Neural cell (in vitro differentiated cells): ENCODE measurements at regions not wholly inside any gene's neighbourhood (a gene's known extent, or its start where the extent isn't known, plus 50 kb on each side); places are given as distances from the start of the nearest gene placed in this dataset.

Source experiments
- H2AFZ ChIP-seq: fragments of 200-600, 300-800 bp; sonication (generic), shearing (Covaris generic); 2 replicates; pipeline ENCODE4 v1.6.0; 2014; ENCODE audit warnings: low read depth, mild to moderate bottlenecking, antibody characterized with exemption, low read length, moderate library complexity
- H3F3A ChIP-seq: fragments of 200-600 bp; shearing (Covaris generic); 2 replicates; pipeline ENCODE4 v1.6.1; 2016; ENCODE audit warnings: mild to moderate bottlenecking, moderate library complexity, mixed read lengths, antibody characterized with exemption, low read length; ENCODE audit not compliant: insufficient read depth, poor library complexity, severe bottlenecking
- H3K27ac ChIP-seq: fragments of 200-600, 300-800 bp; sonication (generic), shearing (Covaris generic); 2 replicates; pipeline ENCODE4 v1.5.1; 2014; ENCODE audit warnings: mild to moderate bottlenecking, low read length, moderate library complexity
- H3K27me3 ChIP-seq: fragments of 300-800, 200-600 bp; sonication (generic), shearing (Covaris generic); 2 replicates; pipeline ENCODE4 v1.6.0; 2014; ENCODE audit warnings: mild to moderate bottlenecking, low read depth, low read length, moderate library complexity; ENCODE audit not compliant: insufficient read depth
- H3K36me3 ChIP-seq: fragments of 300-800, 200-600 bp; sonication (generic), shearing (Covaris generic); 2 replicates; pipeline ENCODE4 v1.5.1; 2014; ENCODE audit warnings: mild to moderate bottlenecking, antibody characterized with exemption, low read length, moderate library complexity; ENCODE audit not compliant: insufficient read depth
- H3K4me2 ChIP-seq: fragments of 300-800, 200-600 bp; sonication (generic), shearing (Covaris generic); 2 replicates; pipeline ENCODE4 v1.6.0; 2014; ENCODE audit warnings: mild to moderate bottlenecking, low read length
- H3K4me3 ChIP-seq: fragments of 300-800, 200-600 bp; sonication (generic), shearing (Covaris generic); 2 replicates; pipeline ENCODE4 v1.5.1; 2014; ENCODE audit warnings: mild to moderate bottlenecking, low read length, moderate library complexity
- H3K79me2 ChIP-seq: fragments of 200-600 bp; shearing (Covaris generic); replicated peaks from 2 replicates; pipeline ENCODE4 v1.6.0; 2014; ENCODE audit warnings: mild to moderate bottlenecking, low read length, moderate library complexity; ENCODE audit not compliant: insufficient read depth
- H3K9ac ChIP-seq: fragments of 300-800, 200-600 bp; sonication (generic), shearing (Covaris generic); 2 replicates; pipeline ENCODE4 v1.6.1; 2016; ENCODE audit warnings: mild to moderate bottlenecking, low read length, mixed read lengths
- H3K9me2 ChIP-seq: fragments of 200-600 bp; shearing (Covaris generic); 2 replicates; pipeline ENCODE4 v1.6.1; 2016; ENCODE audit warnings: mild to moderate bottlenecking, low read length, mixed read lengths; ENCODE audit not compliant: insufficient read depth
- H3K9me3 ChIP-seq: fragments of 200-600, 300-800 bp; sonication (generic), shearing (Covaris generic); 2 replicates; pipeline ENCODE4 v1.6.1; 2016; ENCODE audit warnings: mild to moderate bottlenecking, mixed run types, low read length, moderate library complexity, mixed read lengths
- H4K20me1 ChIP-seq: fragments of 200-600 bp; shearing (Covaris generic); 2 replicates; pipeline ENCODE4 v1.6.1; 2016; ENCODE audit warnings: mild to moderate bottlenecking, mixed run types; ENCODE audit not compliant: insufficient read depth
- CTCF ChIP-seq: fragments of 450-650 bp; IDR thresholded peaks from 2 replicates; pipeline ENCODE4 v1.5.1; 2014; ENCODE audit warnings: antibody characterized with exemption, mild to moderate bottlenecking, moderate library complexity; ENCODE audit not compliant: poor library complexity, severe bottlenecking
- EP300 ChIP-seq: fragments of 450-650 bp; conservative IDR thresholded peaks from 2 replicates; pipeline ENCODE4 v1.6.1; 2014; ENCODE audit warnings: antibody characterized with exemption, mild to moderate bottlenecking, moderate library complexity; ENCODE audit not compliant: poor library complexity, severe bottlenecking
- EZH2 ChIP-seq: fragments of 200-600, 300-800 bp; shearing (Covaris generic), sonication (generic); IDR thresholded peaks from 2 replicates; pipeline ENCODE4 v1.6.1; 2014; ENCODE audit warnings: antibody characterized with exemption, low read length, borderline replicate concordance, mild to moderate bottlenecking; ENCODE audit not compliant: insufficient read depth, poor library complexity, severe bottlenecking
- MXI1 ChIP-seq: fragments of 450-650 bp; conservative IDR thresholded peaks from 2 replicates; pipeline ENCODE4 v1.6.1; 2014; ENCODE audit warnings: antibody characterized with exemption, mild to moderate bottlenecking; ENCODE audit not compliant: poor library complexity, severe bottlenecking
- POLR2AphosphoS5 ChIP-seq: IDR thresholded peaks from 2 replicates; pipeline ENCODE4 v1.6.1; 2012
- RAD21 ChIP-seq: fragments of 450-650 bp; conservative IDR thresholded peaks from 2 replicates; pipeline ENCODE4 v1.6.1; 2014; ENCODE audit warnings: antibody characterized with exemption, mild to moderate bottlenecking, moderate library complexity
- REST ChIP-seq: IDR thresholded peaks from 2 replicates; pipeline ENCODE4 v1.6.1; 2012; ENCODE audit warnings: borderline replicate concordance
- SMC3 ChIP-seq: fragments of 450-650 bp; conservative IDR thresholded peaks from 2 replicates; pipeline ENCODE4 v1.6.1; 2014; ENCODE audit warnings: antibody characterized with exemption, mild to moderate bottlenecking, moderate library complexity; ENCODE audit not compliant: poor library complexity
- TAF1 ChIP-seq: IDR thresholded peaks from 2 replicates; pipeline ENCODE4 v1.6.1; 2012; ENCODE audit warnings: low read depth

- Histone ChIP-seq H3K36me3 (no peaks in the 10 kb centered on the region), H3K4me3 (no peak overlapping the region)
Observed at GRCh38 chr12:30064906-30065305, 281.2 kb upstream of the TMTC1 start.

GRCh38 chr12:30063435-30063945, 279.7 kb upstream of the TMTC1 start:
- H3K27me3 ChIP-seq, result no peaks in the 10 kb centered on the region
- H2AFZ ChIP-seq, result no peak overlapping the region
- peaks cover 4% of the 10 kb centered on the region for H3K9me3 ChIP-seq
- no peaks in the 10 kb centered on the region for H3K36me3 ChIP-seq
- no peak overlapping the region for H3K27ac ChIP-seq
- no peaks in the 10 kb centered on the region for H3K9me2 ChIP-seq
- no peak overlapping the region for H3K9ac ChIP-seq
- no peaks in the 10 kb centered on the region for H3K79me2 ChIP-seq
- H3K4me2 ChIP-seq, result no peak overlapping the region
- H4K20me1 ChIP-seq, result no peaks in the 10 kb centered on the region
- H3K4me3 ChIP-seq, result no peak overlapping the region
- no peaks in the 10 kb centered on the region for H3F3A ChIP-seq
- no peak for TF ChIP-seq EZH2
- no peak for TF ChIP-seq POLR2AphosphoS5
- no peak for TF ChIP-seq RAD21
- no peak for TF ChIP-seq REST
- no peak for TF ChIP-seq SMC3
- no peak for TF ChIP-seq CTCF

More at GRCh38 chr12:30064906-30065305, 281.2 kb upstream of the TMTC1 start:
- no peak for TF ChIP-seq EP300
- no peak for TF ChIP-seq MXI1
- no peak for TF ChIP-seq TAF1
- no peak for TF ChIP-seq CTCF
- TF ChIP-seq EZH2, result no peak
- TF ChIP-seq REST, result no peak
- TF ChIP-seq RAD21, result no peak
- TF ChIP-seq POLR2AphosphoS5, result no peak
- no peak for TF ChIP-seq SMC3
- H3K9me3 ChIP-seq, result peaks cover 4% of the 10 kb centered on the region
- H2AFZ ChIP-seq, result no peak overlapping the region
- H3K27me3 ChIP-seq, result no peaks in the 10 kb centered on the region
- H3K79me2 ChIP-seq, result no peaks in the 10 kb centered on the region
- no peak overlapping the region for H3K9ac ChIP-seq
- no peaks in the 10 kb centered on the region for H3F3A ChIP-seq
- H3K4me2 ChIP-seq, result no peak overlapping the region
- H3K9me2 ChIP-seq, result no peaks in the 10 kb centered on the region
- H3K27ac ChIP-seq, result no peak overlapping the region
- H4K20me1 ChIP-seq, result no peaks in the 10 kb centered on the region
